Small intestine (tissue), 7 donors: ENCODE measurements at regions not wholly inside any gene's neighbourhood (a gene's known extent, or its start where the extent isn't known, plus 50 kb on each side); places are given as distances from the start of the nearest gene placed in this dataset.
"Not testable (repeated sequence)": the region's sequence is repeated elsewhere in the genome, so short reads cannot be mapped to it uniquely, and the experiment has no call there.

Experiments
- DNase-seq, 2 donors: peaks; one replicate each; pipeline versions ENCODE4 v3.0.0 to v3.0.0-alpha.2; 2013
- FAIRE-seq: peaks from 2 replicates; lab custom pipeline; 2012; peaks lifted over from hg19 to GRCh38; lab: Jason Lieb, UNC
- H3K27ac ChIP-seq, 3 donors: one replicate each; pipeline ENCODE4 v1.5.1; 2013; ENCODE audit warnings: low read length in 2 of 3, mild to moderate bottlenecking in 2 of 3, control low read depth in 1 of 3, inconsistent platforms in 1 of 3, low read depth in 1 of 3, moderate library complexity in 1 of 3
- H3K27me3 ChIP-seq, 3 donors: one replicate each; pipeline ENCODE4 v1.6.1; 2013; ENCODE audit warnings: low read length in 3 of 3, inconsistent platforms in 1 of 3; ENCODE audit not compliant: control insufficient read depth in 3 of 3, insufficient read depth in 3 of 3
- H3K36me3 ChIP-seq, 3 donors: one replicate each; pipeline ENCODE4 v1.6.1; 2013; ENCODE audit warnings: low read length in 3 of 3, inconsistent platforms in 1 of 3, low read depth in 1 of 3, mild to moderate bottlenecking in 1 of 3, moderate library complexity in 1 of 3; ENCODE audit not compliant: control insufficient read depth in 3 of 3, insufficient read depth in 2 of 3
- H3K4me1 ChIP-seq, 3 donors: one replicate each; pipeline ENCODE4 v1.6.1; 2013; ENCODE audit warnings: low read length in 2 of 3, inconsistent platforms in 1 of 3, low read depth in 1 of 3, mild to moderate bottlenecking in 1 of 3, moderate library complexity in 1 of 3; ENCODE audit not compliant: control insufficient read depth in 3 of 3, insufficient read depth in 2 of 3
- H3K4me3 ChIP-seq, 3 donors: one replicate each; pipeline ENCODE4 v1.5.1; 2013; ENCODE audit warnings: low read length in 3 of 3, control low read depth in 1 of 3, inconsistent platforms in 1 of 3, low read depth in 1 of 3, mild to moderate bottlenecking in 1 of 3, moderate library complexity in 1 of 3
- H3K9me3 ChIP-seq, 2 donors: one replicate each; pipeline ENCODE4 v1.6.1; 2013; ENCODE audit warnings: low read depth in 1 of 2, low read length in 1 of 2; ENCODE audit not compliant: control insufficient read depth in 2 of 2, insufficient read depth in 1 of 2
- WGBS, 3 donors: extraction: QIAGEN DNeasy Blood & Tissue Kit; methylation state at CpG; one replicate each; pipeline ENCODE4 v1.1.7; 2013; 5-methylcytosine and 5-hydroxymethylcytosine counted together
- donor health status: healthy with polysubstance abuse.
- donor health status: control.
- donor health status: control.
- donor health status: Bipolar disorder and iron deficiency.
- donor health status: healthy.

DNA sequence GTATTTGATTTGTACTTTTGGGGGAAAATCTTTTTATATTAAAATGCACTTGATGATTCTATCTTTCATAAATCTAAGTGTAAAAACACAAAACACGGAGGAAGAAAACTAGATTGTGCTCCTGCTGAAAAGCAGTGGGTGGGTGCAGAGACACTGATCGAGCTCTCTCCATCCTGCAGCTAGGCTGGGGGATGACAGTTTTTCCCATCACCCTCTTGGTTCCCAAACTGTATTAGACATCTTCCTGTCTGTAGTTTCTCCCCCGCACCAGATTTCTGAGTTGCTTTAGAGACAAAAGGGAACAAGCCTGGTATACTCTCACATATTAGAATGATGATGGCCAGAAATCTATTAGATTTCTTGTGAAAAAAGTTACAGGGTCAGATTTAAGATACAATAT is 99.6 kb downstream of the FAM114A2 start:
- WGBS, 3 donors, result 79 to 87% (median 84%) methylated on average over 3 of the region's 3 CpGs

DNA sequence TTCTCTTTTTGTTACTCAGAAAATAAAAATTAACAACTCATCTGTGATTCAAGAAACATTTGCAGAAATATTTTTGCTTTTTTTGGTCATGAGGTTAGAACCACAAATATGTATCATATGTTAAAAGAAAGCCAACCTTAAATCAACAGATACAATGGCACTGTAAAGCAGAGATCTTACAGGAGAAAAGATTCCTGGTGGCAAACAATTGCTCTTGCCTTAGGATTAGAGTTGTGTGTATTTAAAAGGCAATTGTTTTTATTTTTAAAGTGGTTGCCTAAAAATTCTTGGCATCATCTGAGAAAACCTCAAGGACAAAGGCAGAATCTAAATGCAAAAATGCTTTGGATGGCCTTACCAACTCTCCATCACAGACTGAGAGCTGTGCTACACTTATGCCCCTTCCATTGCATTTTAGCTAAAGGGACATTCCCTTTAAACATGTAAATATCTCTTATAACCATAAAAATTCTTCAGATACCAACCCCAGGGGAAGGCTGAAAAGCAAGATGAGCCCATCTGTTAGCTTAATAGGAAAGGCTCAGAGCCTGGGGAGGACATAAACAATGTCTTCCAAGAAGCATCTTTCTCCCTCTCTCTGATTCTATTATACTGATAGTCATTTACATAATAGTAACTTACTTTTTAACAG is 100.4 kb downstream of the FAM114A2 start:
- FAIRE-seq, result no peak
- Histone ChIP-seq H3K27ac (no peak overlapping the region), H3K36me3 (no peaks in the 10 kb centered on the region), H3K4me1 (no peaks in the 10 kb centered on the region), H3K27me3 (no peaks in the 10 kb centered on the region), H3K9me3 (peaks cover 0 to 32% of the 10 kb centered on the region in 2 donors), H3K4me3 (no peak overlapping the region)
- DNase-seq, result no peak

More for the DNA sequence above, 99.6 kb downstream of the FAM114A2 start:
- DNase-seq, result no peak
- Histone ChIP-seq H3K9me3 (peaks cover 0 to 32% of the 10 kb centered on the region in 2 donors), H3K4me3 (no peak overlapping the region), H3K27me3 (no peaks in the 10 kb centered on the region), H3K27ac (no peak overlapping the region), H3K36me3 (no peaks in the 10 kb centered on the region), H3K4me1 (no peaks in the 10 kb centered on the region)
- FAIRE-seq, result no peak

DNA sequence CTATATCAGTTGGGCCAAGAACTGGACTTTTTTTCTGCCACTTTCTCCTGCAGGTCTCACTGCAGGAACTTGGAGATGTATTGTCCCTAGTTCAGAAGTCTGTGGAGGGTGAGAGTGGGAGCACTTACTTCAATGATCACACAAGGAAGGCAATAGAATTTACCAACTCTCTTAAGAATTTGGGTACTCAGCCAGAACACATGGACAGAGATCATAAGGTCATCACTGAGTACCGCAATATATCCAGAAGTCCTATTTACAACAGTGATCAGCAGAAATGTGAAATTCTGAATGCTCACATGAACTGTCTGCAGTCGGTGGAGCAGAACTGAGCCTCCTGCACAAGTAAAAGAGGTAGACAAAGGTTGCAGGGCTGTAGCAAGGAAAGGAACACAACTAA is 101.0 kb downstream of the FAM114A2 start:
- no peaks in the 10 kb centered on the region for H3K36me3 ChIP-seq
- no peak overlapping the region for H3K27ac ChIP-seq
- H3K9me3 ChIP-seq, result peaks cover 0 to 32% of the 10 kb centered on the region in 2 donors
- H3K4me1 ChIP-seq, result no peaks in the 10 kb centered on the region
- 87 to 91% (median 90%) methylated on average over 2 of the region's 2 CpGs for WGBS, 3 donors
- no peaks in the 10 kb centered on the region for H3K27me3 ChIP-seq
- FAIRE-seq, result no peak
- no peak overlapping the region for H3K4me3 ChIP-seq
- no peak for DNase-seq

DNA sequence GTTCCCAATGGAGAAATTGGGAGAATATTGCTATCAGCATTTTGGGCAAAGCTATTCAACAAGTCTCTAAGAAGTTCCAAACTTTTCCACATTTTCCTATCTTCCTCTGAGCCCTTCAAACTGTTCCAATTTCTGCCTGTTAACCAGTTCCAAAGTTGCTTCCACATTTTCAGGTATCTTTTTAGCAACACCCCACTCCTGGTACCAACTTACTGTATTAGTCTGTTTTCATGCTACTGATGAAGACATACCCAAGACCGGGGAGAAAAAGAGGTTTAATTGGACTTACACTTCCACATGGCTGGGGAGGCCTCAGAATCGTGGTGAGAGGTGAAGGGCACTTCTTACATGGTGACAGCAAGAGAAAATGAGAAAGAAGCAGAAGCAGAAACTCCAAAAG is 103.6 kb downstream of the FAM114A2 start:
- H3K4me1 ChIP-seq, H3K27me3 ChIP-seq, DNase-seq, FAIRE-seq, H3K36me3 ChIP-seq, H3K4me3 ChIP-seq, H3K27ac ChIP-seq: not testable (repeated sequence)
- WGBS, 3 donors, result 52 to 64% (median 57%) methylated on average over 2 of the region's 2 CpGs
- H3K9me3 ChIP-seq, result peaks cover 0 to 18% of the 10 kb centered on the region in 2 donors

DNA sequence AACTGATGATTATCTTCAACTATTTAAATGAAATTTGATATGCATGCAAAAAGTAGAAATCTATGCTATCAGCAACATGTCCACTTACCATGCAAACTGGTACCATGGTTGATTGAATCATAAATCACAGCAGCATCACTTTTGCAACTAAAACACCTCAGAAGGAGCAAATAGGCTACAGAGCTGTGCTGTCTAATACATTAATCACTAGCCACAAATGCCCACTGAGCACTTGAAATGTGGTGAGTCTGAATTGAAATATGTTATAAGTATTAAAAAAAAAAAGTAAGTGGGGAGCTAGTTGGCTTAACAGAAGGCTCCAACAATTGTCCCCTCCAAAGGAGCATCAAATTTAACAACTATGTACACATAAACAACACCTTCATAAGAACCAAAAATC is 112.5 kb downstream of the FAM114A2 start:
- H3K9me3 ChIP-seq, result no peaks in the 10 kb centered on the region
- no peak overlapping the region for H3K4me3 ChIP-seq
- no peak overlapping the region for H3K27ac ChIP-seq
- no peaks in the 10 kb centered on the region for H3K36me3 ChIP-seq
- no peaks in the 10 kb centered on the region for H3K4me1 ChIP-seq
- DNase-seq, result no peak
- FAIRE-seq, result no peak
- H3K27me3 ChIP-seq, result no peaks in the 10 kb centered on the region

DNA sequence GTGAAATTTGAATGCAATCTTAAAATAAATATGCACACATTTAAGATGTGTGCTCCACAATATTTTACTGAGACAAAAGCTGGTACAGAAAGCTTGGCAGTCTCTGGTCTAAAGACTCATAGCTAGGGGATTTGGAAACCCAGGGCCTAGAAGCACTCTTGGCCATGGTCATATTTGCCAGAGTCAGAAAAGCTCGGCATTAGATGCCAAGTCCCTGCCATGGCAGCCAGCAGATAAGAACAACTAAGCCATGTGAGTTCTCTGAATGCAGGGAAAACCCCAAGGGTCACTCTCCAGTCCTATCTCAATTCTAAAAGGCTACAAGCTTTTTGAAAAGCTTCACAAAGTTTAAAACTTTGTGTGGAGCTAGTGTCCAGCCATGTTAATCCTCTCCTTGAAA is 119.5 kb downstream of the FAM114A2 start:
- no peaks in the 10 kb centered on the region for H3K27me3 ChIP-seq
- H3K9me3 ChIP-seq, result peaks cover 0 to 7% of the 10 kb centered on the region in 2 donors
- H3K4me1 ChIP-seq, result no peaks in the 10 kb centered on the region
- no peak overlapping the region for H3K4me3 ChIP-seq
- H3K27ac ChIP-seq, result no peak overlapping the region
- WGBS, 3 donors, result 35 to 63% (median 37%) methylated on average over 1 of the region's 1 CpG
- FAIRE-seq, result no peak
- no peaks in the 10 kb centered on the region for H3K36me3 ChIP-seq
- no peak for DNase-seq

DNA sequence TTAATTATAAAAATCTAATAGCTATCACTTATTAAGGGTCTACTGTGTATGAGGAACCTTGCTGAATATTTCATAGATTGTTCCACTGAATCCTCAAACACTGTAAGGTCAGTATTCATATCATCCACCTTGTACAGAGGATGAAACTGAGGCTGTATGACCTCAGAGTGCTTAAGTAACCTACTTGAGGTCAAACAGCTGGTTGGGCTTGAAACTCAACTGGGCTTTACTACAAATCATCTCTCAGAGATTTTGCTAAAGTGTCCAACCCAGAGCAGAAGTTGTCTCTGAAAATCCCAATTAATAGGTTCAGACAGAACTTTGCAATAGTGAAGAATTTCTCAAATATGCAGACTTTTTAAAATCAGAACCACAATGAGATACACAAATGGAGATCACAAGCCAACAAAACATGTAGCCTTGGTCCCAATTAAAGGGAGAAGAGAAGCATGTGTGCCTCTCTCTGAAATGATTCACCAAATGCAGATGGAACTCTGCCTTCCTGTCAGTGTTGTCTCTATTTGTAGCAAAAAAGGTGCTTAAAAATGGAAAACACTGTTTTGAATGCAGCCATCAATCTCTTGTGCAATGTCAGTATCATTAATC is 131.4 kb downstream of the FAM114A2 start:
- Histone ChIP-seq H3K27me3 (no peaks in the 10 kb centered on the region), H3K9me3 (no peaks in the 10 kb centered on the region), H3K4me1 (no peaks in the 10 kb centered on the region), H3K27ac (no peak overlapping the region), H3K4me3 (no peak overlapping the region), H3K36me3 (no peaks in the 10 kb centered on the region)
- FAIRE-seq (no peak), DNase-seq (no peak)

DNA sequence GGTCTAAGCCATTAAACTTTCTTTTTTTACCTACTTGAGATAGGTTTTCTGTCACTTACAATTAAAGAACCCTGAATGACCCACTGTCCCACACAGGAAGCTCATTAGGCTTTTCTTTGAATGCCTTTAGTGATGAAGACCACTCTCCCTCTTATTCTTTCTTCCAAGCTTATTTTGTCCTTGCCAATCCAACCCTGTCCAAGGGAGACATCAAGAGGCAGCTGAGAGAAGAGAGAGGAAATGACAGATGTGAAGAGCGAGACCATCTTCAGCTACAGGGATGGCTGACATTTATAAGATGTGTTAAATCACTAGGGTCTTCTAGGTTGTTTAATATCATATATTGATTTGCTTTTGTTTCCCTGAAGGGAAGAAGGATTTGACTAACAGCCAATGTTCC is 133.5 kb downstream of the FAM114A2 start:
- no peaks in the 10 kb centered on the region for H3K27me3 ChIP-seq
- H3K36me3 ChIP-seq, result no peaks in the 10 kb centered on the region
- no peak for DNase-seq
- no peak for FAIRE-seq
- H3K9me3 ChIP-seq, result no peaks in the 10 kb centered on the region
- H3K4me1 ChIP-seq, result no peaks in the 10 kb centered on the region
- H3K27ac ChIP-seq, result no peak overlapping the region
- H3K4me3 ChIP-seq, result no peak overlapping the region
- WGBS, 3 donors, result 77 to 90% (median 84%) methylated on average over 1 of the region's 1 CpG

DNA sequence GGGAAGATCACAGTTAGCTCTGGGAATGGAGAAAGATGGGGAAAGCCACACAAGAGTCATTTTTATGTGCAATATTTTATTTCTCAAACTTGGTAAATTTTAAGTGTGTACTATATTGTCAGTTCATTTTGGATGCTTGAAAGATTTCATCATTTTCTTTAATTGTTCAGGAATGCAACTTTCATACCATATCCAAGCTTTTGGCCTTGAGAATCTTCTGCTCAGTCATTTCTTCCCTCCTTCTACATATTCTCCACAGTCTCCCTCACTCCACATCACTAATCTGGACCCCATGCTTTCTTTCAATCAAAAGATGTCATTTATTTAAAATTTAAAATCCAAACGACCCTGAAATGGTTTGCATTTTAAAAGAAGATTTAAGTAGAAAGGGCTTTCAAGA is 135.4 kb downstream of the FAM114A2 start:
- FAIRE-seq (no peak), DNase-seq (no peak)
- H3K4me3 ChIP-seq, result no peak overlapping the region
- no peaks in the 10 kb centered on the region for H3K9me3 ChIP-seq
- no peaks in the 10 kb centered on the region for H3K36me3 ChIP-seq
- H3K27ac ChIP-seq, result no peak overlapping the region
- 2 to 27% (median 5%) methylated on average over 1 of the region's 1 CpG for WGBS, 3 donors
- H3K4me1 ChIP-seq, result no peaks in the 10 kb centered on the region
- no peaks in the 10 kb centered on the region for H3K27me3 ChIP-seq
